Fibroblast of the aortic adventitia (primary cell): ENCODE measurements at regions not wholly inside any gene's neighbourhood (a gene's known extent, or its start where the extent isn't known, plus 50 kb on each side); places are given as distances from the start of the nearest gene placed in this dataset.
A peak's percentile ranks its signal among the peaks of the same experiment; 100 is the strongest.

Experiments
- DNase-seq: peaks from one replicate; pipeline ENCODE4 v3.0.0-alpha.2; 2010; ENCODE audit warnings: low read depth
- H3K4me3 ChIP-seq: 2 replicates; pipeline ENCODE4 v1.5.1; 2011; ENCODE audit warnings: low read depth, mild to moderate bottlenecking, control low read depth, low read length, moderate library complexity
- TF ChIP-seq, protein P1 (sequence below): IDR thresholded peaks from 2 replicates; pipeline ENCODE4 v1.5.1; 2011; ENCODE audit warnings: mild to moderate bottlenecking, low read length, control low read depth, inconsistent platforms; ENCODE audit not compliant: insufficient read depth

DNA sequence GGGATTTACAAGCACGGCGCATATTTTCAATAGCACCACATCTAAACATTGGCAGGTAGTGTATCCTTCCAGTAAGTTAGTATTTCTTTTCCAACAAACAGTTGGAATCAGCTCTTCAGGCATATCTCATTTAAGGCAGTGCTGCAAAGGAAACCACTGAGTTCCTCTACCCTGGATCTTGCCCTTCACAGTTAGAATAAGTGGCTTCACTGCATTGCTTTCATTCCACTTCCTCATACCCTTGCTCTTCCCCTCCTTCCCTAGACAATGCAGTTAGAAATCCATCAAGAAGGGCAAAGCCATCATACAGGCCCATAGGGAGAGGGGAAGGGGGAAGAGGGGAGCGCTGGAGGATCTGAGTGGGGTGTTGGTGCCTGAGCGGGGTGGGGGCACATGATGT, 173.7 kb downstream of the FBXO15 start:
- H3K4me3 ChIP-seq: no peak overlapping the region
- DNase-seq: no peak
- TF ChIP-seq, protein P1, sequence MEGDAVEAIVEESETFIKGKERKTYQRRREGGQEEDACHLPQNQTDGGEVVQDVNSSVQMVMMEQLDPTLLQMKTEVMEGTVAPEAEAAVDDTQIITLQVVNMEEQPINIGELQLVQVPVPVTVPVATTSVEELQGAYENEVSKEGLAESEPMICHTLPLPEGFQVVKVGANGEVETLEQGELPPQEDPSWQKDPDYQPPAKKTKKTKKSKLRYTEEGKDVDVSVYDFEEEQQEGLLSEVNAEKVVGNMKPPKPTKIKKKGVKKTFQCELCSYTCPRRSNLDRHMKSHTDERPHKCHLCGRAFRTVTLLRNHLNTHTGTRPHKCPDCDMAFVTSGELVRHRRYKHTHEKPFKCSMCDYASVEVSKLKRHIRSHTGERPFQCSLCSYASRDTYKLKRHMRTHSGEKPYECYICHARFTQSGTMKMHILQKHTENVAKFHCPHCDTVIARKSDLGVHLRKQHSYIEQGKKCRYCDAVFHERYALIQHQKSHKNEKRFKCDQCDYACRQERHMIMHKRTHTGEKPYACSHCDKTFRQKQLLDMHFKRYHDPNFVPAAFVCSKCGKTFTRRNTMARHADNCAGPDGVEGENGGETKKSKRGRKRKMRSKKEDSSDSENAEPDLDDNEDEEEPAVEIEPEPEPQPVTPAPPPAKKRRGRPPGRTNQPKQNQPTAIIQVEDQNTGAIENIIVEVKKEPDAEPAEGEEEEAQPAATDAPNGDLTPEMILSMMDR: no peak

DNA sequence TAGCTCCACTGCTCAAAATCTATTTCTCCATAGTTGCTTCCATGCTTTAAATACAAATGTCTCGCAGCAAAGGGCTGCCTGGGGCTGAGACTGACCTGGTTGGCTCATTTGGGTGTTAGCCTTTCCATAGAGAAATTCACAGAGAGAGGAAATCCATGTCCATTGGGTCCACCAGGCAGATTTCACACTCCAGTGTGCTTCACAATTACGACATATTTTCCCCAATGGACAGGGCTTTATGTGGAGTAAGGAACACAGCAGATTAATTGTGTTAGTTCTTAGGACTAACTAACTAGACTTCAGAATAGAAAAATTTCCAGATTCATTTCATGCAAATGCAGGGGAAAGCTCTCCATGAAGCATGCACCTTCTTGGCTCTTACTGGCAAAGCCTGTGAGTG, 180.7 kb downstream of the FBXO15 start:
- no peak overlapping the region for H3K4me3 ChIP-seq
- TF ChIP-seq, protein P1: no peak
- DNase-seq: no peak

DNA sequence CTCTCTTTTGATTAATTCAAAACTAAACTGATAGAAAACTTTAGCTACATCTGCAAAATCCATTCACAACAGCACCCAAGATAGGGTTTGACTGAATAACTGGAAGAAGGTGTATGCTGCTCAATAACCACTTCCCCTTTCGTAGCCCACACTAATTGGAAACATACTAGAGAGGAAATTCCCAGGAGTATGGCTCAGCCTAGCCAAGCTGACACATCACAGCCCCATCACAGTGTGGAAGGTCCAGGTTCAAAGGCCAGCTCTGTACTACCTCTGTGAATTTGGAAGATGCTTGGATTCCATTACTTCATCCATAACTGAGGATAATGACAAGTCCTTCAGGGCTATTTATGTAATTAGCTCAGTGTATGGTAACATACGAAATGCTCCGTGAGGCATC, 185.4 kb downstream of the FBXO15 start:
- DNase-seq: peak; percentile 47

DNA sequence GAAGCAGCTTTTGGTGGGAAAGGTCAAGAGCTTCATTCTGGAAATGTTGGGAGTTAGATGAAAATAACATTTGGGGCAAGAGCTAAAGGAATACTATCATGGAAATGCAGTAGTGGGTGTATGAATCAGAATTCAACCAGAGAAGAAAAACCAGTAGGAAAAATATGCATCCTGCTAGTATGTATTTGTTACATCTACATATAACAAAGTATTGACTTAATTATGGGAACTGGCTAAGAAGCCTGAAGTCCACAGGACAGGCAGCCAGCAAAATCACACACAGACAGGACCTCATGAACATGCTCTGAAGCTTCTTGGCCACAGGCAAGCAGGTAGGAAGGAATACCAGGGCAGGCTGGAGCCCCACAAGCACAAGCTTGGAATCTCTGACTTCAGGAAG, 185.8 kb downstream of the FBXO15 start:
- no peak overlapping the region for H3K4me3 ChIP-seq
- TF ChIP-seq, protein P1: no peak
- DNase-seq: no peak

More for the DNA sequence above, 185.4 kb downstream of the FBXO15 start:
- TF ChIP-seq, protein P1: no peak
- no peak overlapping the region for H3K4me3 ChIP-seq

DNA sequence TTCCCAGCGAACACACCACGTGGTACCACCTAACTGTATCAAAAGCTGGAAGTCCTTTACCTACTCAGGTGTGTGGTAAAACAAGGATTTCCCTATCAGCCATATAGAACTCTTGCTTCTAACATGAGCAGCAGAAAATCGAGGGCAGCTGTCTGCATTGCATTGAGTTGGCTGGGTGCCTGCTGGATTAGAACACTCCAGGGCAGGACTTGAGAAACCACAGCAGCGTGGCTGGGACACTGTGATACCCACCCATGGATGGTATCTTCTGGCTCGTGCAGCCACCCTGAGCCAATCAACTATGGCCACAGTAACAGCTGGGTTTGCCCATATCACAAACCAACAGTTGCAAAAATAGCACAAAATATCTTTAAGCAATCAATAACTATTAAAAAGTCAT, 188.3 kb downstream of the FBXO15 start:
- DNase-seq: no peak
- TF ChIP-seq, protein P1: no peak
- no peak overlapping the region for H3K4me3 ChIP-seq

DNA sequence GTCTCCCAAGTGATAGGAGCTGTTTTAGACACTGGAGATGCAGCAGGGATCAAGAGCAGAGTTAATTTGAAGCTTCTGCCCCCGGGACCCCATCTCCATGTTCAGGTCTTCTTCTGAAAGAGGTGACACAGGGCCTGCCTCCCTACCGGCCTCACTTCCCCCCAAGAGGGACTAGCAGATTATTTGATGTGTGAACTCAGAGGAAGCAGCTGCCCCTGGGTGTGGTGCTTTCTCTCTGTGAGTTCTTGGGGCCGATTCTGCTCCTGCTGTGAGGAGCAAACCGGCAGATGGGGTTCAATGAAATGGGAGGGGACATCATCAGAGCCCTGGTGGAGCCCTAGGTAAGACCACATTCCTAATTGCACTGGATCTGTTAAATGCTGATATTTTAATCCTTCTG, 193.4 kb downstream of the FBXO15 start:
- H3K4me3 ChIP-seq: no peak overlapping the region
- TF ChIP-seq, protein P1: no peak
- DNase-seq: no peak

DNA sequence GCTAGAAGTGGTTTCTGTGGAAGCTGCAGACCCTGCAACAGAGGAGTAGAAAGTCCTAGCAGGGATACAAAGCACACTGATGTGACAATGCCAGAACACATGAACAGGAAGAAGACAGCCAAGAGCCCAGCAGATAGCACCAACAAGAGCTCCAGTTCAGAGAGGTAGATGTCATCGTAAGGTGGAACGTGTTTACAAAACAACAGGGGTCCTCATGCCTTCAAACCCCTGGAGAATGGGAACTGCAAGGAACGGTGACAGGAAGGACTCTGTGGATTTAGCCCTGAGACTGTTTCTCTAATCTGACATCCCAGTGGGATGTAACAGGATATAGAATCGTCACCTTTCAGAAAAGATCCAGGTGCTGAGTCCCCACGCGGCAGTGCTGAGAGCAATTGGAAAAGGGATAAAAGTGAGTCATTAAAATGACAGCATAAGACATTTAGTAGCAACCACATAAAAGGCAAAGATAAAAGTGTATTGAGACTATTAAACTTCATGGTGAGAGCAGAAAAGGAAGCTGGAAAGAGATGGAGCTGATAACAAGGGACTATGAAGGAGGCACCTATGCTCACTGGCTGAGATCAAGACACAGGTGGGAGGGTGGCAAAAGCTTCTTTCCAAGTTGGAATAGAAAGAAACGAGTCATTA, 195.2 kb downstream of the FBXO15 start:
- H3K4me3 ChIP-seq: no peak overlapping the region
- no peak for DNase-seq
- TF ChIP-seq, protein P1: no peak
